ENCODE measurements at regions not wholly inside any gene's neighbourhood (a gene's known extent, or its start where the extent isn't known, plus 50 kb on each side); places are given as distances from the start of the nearest gene placed in this dataset.

GRCh38 chr14:48075487-48075886 is 400.1 kb upstream of the MDGA2 start:
- TF ChIP-seq USF2 (IDR thresholded peaks at IDR 0.05; ENCODE audit: borderline replicate concordance, low read depth, low read length): no peak
- TF ChIP-seq JUND (IDR thresholded peaks at IDR 0.05): no peak
- TF ChIP-seq NFIC (IDR thresholded peaks at IDR 0.05; ENCODE audit: borderline replicate concordance): no peak
- TF ChIP-seq, protein P1, sequence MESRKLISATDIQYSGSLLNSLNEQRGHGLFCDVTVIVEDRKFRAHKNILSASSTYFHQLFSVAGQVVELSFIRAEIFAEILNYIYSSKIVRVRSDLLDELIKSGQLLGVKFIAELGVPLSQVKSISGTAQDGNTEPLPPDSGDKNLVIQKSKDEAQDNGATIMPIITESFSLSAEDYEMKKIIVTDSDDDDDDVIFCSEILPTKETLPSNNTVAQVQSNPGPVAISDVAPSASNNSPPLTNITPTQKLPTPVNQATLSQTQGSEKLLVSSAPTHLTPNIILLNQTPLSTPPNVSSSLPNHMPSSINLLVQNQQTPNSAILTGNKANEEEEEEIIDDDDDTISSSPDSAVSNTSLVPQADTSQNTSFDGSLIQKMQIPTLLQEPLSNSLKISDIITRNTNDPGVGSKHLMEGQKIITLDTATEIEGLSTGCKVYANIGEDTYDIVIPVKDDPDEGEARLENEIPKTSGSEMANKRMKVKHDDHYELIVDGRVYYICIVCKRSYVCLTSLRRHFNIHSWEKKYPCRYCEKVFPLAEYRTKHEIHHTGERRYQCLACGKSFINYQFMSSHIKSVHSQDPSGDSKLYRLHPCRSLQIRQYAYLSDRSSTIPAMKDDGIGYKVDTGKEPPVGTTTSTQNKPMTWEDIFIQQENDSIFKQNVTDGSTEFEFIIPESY (IDR thresholded peaks at IDR 0.05; ENCODE audit: borderline replicate concordance, low read depth): no peak
- no peak for TF ChIP-seq EZH2phosphoT487 (IDR thresholded peaks at IDR 0.05; ENCODE audit: borderline replicate concordance, low read depth)
- TF ChIP-seq, protein P2, sequence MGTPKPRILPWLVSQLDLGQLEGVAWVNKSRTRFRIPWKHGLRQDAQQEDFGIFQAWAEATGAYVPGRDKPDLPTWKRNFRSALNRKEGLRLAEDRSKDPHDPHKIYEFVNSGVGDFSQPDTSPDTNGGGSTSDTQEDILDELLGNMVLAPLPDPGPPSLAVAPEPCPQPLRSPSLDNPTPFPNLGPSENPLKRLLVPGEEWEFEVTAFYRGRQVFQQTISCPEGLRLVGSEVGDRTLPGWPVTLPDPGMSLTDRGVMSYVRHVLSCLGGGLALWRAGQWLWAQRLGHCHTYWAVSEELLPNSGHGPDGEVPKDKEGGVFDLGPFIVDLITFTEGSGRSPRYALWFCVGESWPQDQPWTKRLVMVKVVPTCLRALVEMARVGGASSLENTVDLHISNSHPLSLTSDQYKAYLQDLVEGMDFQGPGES (IDR thresholded peaks at IDR 0.05; ENCODE audit: low read depth, low read length): no peak
- TF ChIP-seq TAF1 (IDR thresholded peaks at IDR 0.05; ENCODE audit: borderline replicate concordance, low read depth, low read length): no peak
- no peak for TF ChIP-seq EP300 (IDR thresholded peaks at IDR 0.05; ENCODE audit: borderline replicate concordance in 1 of 2, low read depth in 1 of 2, low read length in 1 of 2)
- TF ChIP-seq, protein P3, sequence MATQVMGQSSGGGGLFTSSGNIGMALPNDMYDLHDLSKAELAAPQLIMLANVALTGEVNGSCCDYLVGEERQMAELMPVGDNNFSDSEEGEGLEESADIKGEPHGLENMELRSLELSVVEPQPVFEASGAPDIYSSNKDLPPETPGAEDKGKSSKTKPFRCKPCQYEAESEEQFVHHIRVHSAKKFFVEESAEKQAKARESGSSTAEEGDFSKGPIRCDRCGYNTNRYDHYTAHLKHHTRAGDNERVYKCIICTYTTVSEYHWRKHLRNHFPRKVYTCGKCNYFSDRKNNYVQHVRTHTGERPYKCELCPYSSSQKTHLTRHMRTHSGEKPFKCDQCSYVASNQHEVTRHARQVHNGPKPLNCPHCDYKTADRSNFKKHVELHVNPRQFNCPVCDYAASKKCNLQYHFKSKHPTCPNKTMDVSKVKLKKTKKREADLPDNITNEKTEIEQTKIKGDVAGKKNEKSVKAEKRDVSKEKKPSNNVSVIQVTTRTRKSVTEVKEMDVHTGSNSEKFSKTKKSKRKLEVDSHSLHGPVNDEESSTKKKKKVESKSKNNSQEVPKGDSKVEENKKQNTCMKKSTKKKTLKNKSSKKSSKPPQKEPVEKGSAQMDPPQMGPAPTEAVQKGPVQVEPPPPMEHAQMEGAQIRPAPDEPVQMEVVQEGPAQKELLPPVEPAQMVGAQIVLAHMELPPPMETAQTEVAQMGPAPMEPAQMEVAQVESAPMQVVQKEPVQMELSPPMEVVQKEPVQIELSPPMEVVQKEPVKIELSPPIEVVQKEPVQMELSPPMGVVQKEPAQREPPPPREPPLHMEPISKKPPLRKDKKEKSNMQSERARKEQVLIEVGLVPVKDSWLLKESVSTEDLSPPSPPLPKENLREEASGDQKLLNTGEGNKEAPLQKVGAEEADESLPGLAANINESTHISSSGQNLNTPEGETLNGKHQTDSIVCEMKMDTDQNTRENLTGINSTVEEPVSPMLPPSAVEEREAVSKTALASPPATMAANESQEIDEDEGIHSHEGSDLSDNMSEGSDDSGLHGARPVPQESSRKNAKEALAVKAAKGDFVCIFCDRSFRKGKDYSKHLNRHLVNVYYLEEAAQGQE (IDR thresholded peaks at IDR 0.05; ENCODE audit: low read depth, low read length): no peak
- TF ChIP-seq GATA2 (CRISPR knock-in tag; IDR thresholded peaks at IDR 0.05): no peak
- TF ChIP-seq TEAD4 (IDR thresholded peaks at IDR 0.05; ENCODE audit: borderline replicate concordance, insufficient read depth): no peak
- TF ChIP-seq POLR2AphosphoS5 (IDR thresholded peaks at IDR 0.05; ENCODE audit: low read depth, low read length): no peak
- TF ChIP-seq FOXJ3 (CRISPR knock-in tag; IDR thresholded peaks at IDR 0.05): no peak
- TF ChIP-seq, protein P4, sequence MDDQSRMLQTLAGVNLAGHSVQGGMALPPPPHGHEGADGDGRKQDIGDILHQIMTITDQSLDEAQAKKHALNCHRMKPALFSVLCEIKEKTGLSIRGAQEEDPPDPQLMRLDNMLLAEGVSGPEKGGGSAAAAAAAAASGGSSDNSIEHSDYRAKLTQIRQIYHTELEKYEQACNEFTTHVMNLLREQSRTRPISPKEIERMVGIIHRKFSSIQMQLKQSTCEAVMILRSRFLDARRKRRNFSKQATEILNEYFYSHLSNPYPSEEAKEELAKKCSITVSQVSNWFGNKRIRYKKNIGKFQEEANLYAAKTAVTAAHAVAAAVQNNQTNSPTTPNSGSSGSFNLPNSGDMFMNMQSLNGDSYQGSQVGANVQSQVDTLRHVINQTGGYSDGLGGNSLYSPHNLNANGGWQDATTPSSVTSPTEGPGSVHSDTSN (IDR thresholded peaks at IDR 0.05): no peak
- H3F3A ChIP-seq (replicated peaks; ENCODE audit: insufficient read depth): no peaks in the 10 kb centered on the region
- ChIA-PET POLR2A (no interaction called here), CTCF (no interaction called here)
- no peaks in the 10 kb centered on the region for H3K9me2 ChIP-seq
- H3K9me3 ChIP-seq: no peaks in the 10 kb centered on the region
- no peaks in the 10 kb centered on the region for H3K27me3 ChIP-seq (ENCODE audit: insufficient read depth)
- no peak overlapping the region for H2AFZ ChIP-seq (ENCODE audit: low read depth)
- H3K4me3 ChIP-seq (ENCODE audit: low read depth in 2 of 2, low read length in 1 of 2): no peak overlapping the region
- H3K79me2 ChIP-seq (ENCODE audit: insufficient read depth): no peaks in the 10 kb centered on the region
- H3K9ac ChIP-seq: no peak overlapping the region
- H3K36me3 ChIP-seq (replicated peaks in 1 of 2; ENCODE audit: control insufficient read depth in 1 of 2, insufficient read depth in 2 of 2, low read length in 1 of 2): no peaks in the 10 kb centered on the region
- no peak for DNase-seq
- no peak overlapping the region for H3K27ac ChIP-seq (ENCODE audit: low read depth in 2 of 2, low read length in 1 of 2)
- H4K20me1 ChIP-seq (ENCODE audit: insufficient read depth): no peaks in the 10 kb centered on the region
- no peaks in the 10 kb centered on the region for H3K4me1 ChIP-seq (ENCODE audit: control insufficient read depth in 1 of 2, insufficient read depth in 2 of 2, low read depth in 1 of 2, low read length in 1 of 2)
- 8% methylated on average over 1 of the region's 1 CpG for WGBS (ENCODE audit: low lambda C conversion rate)
- H3K4me2 ChIP-seq: no peak overlapping the region

Measured in SK-N-SH (cell line).